Stimulated activated CD4-positive, alpha-beta T cell treated with anti-CD3 and anti-CD28 coated beads, Interleukin-15, amount 100 ng/mL, for 1 hour (primary cell): ENCODE measurements at regions not wholly inside any gene's neighbourhood (a gene's known extent, or its start where the extent isn't known, plus 50 kb on each side); places are given as distances from the start of the nearest gene placed in this dataset.
"Not testable (repeated sequence)": the region's sequence is repeated elsewhere in the genome, so short reads cannot be mapped to it uniquely, and the experiment has no call there.

Experiments
- DNase-seq, 2 donors: peaks; one replicate each; pipeline ENCODE4 v3.0.0-alpha.2; 2020; ENCODE audit warnings: low read depth in 1 of 2, low spot score in 1 of 2

DNA sequence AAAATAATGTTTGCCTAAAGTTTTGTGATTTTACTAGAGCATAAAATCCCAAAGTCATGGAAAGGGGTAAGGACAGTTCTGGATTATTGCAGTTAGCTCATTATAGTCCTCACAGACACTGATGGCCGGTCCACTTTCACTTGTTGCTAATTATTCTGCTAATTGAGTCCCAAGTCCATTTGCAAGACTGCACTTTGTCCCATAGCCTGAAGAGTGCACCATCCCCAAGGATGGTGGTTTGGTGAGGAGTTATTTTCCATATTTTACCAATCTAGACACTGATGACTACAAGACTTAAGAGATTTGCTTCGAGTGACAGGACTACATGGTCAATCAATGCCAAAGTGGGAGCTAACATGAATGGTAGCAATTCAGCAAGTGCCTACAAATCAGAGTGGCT is 181.8 kb upstream of the CACNA2D1 start:
- no peak for DNase-seq

DNA sequence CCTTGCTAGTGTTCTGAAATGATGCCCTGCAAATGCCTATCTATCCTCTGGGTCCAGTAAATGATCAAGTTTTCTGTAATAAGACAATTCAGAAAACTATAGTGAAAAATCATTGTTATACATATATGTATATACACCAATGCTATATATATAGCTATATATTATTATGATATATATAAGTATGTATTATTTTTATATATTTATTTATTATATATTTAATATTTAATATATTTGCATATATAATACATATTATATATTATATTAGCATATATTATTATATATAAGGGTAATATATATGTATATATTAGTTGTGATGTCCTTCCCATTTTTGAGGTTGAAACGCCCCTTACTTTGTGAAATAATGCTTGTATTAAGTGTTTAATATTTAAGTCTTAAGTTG is 181.4 kb upstream of the CACNA2D1 start:
- no peak for DNase-seq

DNA sequence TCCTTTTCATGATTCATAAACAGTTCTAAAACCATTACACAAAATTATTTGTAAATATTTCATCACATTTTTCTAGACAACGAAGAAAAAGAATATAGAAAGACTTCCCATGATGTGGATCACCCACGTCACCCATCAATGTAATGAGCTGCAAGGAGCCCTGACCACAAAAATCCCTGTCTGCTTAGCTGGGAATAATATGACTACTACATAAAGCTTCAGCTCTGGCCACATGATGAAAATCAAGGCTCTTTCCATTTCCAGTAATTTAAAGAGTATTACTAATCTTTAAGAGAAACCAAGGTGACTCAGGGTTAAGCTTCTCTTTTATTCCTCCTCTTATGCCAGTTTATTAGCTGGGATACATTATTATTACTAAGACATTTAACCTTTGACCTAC is 180.8 kb upstream of the CACNA2D1 start:
- DNase-seq, result no peak

DNA sequence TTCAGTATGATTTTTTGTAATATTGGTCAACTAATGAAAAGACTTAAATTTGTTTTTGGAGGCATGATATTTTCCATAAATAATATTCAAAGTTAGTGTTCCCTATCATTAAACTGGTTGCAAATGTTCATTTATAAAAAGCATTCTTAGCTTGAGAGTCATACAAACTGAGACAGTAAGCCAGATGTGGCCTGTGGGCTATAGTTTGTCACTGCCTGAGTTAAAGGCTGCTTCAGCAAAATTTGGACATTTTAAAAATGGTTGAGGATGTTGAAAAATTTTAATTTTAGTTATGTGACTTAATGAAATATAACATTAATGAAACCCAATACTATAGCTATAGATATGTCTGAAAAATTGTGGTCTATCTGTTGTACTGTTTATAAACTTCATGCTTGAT is 180.2 kb upstream of the CACNA2D1 start:
- DNase-seq, result no peak

DNA sequence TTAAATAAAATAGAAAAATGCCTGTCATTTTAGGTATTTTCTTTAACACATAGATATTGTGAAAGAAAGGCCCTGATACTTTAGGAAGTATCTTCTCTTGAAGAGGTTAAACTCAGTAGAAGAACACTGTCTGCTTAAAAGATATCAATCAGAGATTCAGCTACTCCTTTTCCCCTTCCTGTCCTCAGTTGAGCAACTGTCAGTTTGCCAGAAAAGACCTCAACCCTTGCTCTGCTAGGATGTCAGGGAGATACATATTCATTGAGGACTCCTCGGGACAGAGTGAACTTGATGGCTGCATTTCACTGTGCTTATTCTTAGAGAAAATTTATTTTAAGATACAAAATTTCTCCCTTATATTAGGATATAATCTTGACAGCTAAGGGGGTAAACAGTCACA is 173.6 kb upstream of the CACNA2D1 start:
- DNase-seq, result no peak

DNA sequence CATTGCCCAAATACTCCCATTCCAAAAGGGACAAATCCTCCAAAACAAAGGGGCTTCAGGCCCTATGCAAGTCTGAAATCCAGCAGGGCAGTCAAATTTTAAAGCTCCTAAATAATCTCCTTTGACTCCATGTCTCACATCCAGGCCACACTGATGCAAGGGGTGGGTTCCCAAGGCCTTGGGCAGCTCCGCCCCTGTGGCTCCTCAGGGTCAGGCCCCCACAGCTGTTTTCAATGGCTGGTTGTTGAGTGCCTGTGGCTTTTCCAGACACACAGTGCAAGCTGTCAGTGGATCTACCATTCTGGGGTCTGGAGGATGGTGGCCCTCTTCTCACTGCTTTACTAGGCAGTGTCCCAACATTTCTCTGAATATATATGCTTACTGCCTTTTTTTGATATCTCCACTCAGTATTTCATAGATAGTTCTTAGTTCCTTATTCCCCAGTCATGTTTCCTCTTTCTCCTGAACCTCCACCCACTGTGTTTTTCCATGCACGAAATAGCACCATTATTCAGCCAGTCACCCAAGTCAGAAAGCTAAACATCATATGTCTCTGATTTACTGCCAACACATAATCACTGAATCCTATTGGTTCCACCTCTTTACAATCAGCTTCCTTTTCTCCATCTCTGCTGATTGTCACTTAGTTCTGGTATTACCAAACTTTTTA is 172.6 kb upstream of the CACNA2D1 start:
- DNase-seq, result no peak

DNA sequence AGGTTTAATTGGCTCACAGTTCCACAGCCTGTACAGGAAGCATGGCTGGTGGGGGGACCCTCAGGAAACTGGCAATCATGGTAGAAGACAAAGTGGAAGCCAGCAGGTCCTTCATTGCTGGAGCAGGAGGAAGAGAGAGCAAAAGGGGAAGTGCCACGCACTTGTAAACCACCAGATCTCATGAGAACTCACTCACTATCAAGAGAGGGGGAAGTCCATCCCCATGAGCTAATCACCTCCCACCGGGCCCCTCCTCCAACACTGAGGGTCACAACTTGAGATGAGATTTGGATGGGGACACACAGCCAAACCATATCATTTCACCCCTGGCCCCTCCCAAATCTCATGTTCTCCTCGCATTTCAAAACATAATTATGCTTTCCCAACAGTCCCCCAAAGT is 171.9 kb upstream of the CACNA2D1 start:
- DNase-seq, result no peak

DNA sequence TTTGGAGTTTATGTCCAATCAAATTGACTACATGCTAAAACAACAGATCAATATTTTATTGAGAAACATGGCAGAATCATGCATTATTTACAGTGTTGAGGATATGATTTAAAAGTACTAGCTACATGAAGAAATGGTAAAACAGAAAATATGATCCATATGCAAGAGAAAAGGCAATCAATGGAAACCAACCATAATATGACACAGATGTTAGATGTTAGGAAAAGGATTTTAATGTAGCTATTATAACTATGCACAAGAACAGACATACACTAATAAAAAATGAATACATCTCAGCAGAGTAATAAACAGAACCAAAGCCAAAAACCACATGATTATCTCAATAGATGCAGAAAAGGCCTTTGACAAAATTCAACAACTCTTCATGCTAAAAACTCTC is 166.2 kb upstream of the CACNA2D1 start:
- no peak for DNase-seq

DNA sequence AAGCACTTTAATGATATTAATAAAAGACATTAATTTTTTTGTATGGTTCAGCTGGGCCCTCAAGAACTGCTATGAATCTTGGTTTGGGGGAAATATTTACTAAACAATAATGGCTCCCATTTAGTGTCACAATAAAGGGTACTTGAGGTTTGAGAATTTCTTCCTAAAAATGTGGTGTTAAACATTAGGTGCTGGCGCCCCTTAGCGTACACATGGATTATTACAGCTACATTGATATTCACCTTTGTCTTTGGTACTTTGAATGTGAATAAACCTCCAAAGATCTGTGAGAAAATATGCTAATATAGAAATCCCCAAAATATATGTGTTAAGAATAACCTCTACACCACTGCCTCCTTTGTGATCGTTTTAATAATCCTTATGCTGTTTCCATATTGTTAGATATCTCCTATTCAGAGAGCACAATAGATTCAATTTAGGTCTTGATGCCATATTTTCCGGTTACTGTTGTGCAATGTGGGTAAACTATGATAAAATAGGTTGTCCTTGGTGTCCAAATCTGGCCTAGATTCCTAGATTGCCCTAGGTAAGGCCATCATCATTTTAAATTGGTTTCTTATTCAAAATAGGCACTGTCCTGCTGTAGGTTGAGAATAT is 161.8 kb upstream of the CACNA2D1 start:
- DNase-seq, result no peak

DNA sequence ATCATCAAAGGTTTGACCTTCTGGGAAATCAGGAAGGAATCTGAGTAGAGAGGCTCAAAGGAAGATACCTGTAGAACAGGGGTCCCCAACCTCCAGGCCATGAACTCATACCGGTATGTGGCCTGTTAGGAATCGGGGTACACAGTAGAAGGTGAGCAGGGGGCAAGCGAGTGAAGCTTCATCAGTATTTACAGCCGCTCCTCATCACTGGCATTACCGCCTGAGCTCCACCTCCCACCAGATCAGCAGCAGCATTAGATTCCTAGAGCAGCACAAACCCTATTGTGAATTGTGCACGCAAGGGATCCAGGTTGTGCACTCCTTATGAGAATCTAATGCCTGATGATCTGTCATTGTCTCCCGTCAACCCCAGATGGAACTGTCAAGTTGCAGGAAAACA is 158.5 kb upstream of the CACNA2D1 start:
- DNase-seq, result no peak

DNA sequence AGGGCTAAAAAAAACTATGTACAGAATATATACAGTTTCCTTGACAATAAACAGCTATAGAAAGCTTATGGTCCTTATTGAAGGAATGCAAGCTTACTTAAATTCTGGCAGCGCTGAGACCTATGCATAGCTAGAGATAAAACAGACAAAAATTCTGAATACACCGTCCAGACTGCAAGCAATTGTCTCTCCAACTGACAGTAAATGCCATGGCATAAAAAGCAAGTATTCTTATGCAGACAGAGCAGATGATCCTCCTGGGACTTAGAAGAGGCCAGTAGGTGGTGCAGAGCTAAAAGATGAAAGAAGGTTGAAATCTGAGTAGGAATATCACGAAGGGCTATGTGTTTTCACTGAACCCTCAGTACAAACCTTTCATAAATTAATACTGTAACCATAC is 157.0 kb upstream of the CACNA2D1 start:
- DNase-seq, result no peak

DNA sequence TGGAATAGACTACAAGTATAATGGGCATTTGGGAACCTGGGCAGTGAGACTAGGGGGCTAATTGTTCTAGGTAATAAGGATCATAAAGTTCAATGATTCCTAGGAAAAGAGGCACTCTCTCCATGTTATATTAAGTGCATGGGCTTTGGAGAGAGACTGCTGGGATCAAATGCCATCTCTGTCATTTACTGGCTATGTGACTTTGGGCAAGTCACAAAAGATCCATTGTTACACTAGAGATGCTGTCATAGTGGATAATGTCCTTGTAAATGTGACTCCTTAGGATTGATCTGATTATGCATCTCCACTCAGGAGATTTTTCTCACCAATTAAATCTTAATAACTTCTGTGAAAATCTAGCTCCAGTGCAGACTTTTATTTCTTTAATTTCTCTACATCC is 156.3 kb upstream of the CACNA2D1 start:
- no peak for DNase-seq

DNA sequence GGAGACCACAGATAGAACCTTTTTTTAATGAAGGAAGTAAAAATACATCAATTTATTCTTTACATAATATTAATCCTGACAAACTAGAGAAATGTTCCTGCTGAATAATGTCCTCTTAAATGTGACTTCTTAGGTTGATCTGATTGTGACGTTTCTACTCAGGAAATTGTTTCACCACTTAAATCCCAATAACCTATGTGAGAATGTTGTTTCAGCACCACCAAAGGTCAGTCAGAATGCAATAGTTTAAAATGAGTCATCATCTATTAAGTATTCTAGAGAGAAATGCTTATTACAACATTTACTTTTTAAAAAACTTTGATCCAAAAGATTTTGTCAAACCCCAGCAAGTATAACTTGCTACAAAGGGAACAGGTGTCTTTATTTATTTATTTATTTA is 155.4 kb upstream of the CACNA2D1 start:
- no peak for DNase-seq

DNA sequence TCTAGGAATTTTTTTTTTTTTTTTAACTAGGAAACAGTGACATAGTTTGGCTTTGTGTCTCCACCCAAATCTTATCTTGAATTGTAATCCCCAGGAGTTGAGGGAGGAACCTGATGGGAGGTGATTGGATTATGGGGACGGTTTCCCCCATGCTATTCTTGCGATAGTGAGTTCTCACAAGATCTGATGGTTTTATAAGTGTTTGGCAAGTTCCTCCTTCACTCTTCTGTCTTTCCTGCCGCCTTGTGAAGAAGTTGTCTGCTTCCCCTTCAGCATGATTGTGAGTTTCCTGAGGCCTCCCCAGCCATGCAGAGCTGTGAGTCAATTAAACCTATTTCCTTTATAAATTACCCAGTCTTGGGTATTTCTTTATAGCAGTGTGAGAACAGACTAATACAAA is 152.2 kb upstream of the CACNA2D1 start:
- DNase-seq, result not testable (repeated sequence)

DNA sequence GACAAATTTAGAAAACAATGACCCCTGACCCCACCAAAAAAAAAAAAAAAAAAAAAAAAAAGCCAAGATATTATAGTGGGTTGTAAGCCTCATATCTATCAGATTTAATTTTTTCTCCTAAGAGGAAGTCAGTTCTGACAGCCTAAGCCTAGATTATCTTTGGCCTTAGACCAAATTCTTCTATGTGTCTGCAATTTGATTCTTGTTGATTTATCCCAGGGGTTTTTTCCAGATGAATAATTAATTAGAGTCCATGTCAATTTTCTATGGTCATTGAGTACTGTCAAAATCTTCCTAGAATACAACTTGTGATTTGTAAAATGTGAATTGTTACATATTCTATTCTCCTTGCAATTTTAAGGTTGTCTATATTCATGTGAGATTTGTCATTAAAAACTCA is 151.6 kb upstream of the CACNA2D1 start:
- DNase-seq, result no peak

DNA sequence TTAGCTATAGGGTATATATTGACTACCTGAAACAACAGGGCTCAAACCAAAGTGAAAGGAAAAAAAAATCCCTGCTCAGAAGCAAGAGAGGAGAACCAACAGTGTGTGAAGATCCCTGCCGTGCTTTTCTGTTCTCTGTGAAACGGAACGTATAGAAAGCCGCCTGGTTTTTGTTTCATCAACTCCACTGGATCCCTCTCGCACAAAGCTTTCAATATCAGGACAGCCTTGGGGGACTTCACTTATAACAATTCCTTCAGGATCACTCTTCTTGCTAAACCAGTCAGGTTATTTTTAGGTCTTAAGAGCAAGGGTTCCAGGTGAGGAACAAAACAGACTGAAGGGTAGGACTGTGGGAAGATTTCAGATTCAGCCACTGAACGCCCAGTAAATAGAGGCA is 151.1 kb upstream of the CACNA2D1 start:
- DNase-seq, result no peak

DNA sequence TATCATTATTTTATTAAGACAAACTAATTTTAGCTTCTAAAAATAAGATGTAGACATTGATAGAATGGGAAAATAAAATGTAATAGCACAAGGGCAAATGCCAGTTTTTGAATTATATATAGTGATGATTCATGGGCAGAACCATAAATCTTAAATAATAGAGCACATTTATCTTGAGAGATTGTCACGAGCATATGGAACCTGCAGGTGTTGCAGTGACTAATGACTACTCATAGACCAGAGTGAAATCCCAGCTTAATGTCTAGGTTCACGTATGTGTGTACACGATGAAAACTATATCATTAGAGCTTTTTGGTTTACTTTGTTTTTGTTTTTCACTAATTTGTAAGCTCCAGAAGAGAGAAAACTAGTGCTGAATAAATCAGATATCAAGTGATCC is 150.2 kb upstream of the CACNA2D1 start:
- no peak for DNase-seq

DNA sequence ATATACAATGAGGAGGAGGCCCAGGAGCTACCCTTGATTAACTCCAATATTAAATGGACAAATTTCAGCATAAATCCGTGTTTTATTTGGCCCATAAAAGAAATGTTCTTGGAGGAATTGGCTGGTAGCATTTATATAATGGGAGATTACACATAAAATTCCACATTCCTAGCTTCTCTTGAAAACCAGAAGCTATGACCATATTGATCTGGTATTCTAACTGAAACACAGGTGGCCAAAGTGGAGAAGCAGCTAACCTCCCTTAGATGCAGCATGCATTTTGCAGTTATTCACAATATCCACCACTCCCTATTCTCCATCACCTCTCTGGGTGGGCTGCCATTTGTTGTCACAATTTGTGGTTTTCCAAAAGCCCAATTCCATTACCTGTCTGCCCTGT is 148.8 kb upstream of the CACNA2D1 start:
- no peak for DNase-seq

DNA sequence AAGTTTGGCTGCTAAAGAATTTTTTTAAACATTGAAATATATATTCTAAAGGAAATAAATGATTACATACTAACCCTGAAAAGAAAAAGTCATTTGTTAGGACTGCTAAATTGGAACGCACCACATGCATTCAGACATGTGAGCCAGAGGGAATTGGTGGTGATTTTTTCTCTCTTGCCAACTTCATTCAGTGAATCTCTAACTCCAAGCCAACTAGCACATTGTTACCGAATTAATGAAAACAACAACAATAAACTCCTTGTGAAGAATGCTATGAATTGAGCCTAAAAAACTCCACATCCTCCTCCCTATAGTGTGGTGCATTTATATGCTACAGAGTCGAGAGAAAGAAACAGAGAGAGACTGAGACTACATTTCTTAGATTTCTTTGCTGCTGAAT is 135.5 kb upstream of the CACNA2D1 start:
- no peak for DNase-seq

DNA sequence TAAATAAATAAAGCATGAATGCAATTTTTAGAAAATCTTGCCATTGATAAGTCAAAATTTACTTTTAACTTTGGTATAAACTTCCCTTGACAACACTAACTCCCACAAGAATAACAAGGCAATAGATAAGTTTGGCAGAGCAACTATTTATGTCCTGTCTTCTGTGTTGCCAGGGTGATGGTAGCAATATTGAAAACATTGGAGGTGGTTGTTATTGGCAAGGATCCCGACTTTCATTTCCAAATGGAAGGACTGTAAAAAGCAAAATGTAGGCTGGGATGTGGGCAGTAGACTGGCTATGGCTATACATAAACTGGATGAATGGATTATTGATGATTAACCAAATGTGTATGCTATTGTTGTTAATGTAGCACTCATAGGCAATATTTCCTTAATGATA is 134.9 kb upstream of the CACNA2D1 start:
- no peak for DNase-seq

DNA sequence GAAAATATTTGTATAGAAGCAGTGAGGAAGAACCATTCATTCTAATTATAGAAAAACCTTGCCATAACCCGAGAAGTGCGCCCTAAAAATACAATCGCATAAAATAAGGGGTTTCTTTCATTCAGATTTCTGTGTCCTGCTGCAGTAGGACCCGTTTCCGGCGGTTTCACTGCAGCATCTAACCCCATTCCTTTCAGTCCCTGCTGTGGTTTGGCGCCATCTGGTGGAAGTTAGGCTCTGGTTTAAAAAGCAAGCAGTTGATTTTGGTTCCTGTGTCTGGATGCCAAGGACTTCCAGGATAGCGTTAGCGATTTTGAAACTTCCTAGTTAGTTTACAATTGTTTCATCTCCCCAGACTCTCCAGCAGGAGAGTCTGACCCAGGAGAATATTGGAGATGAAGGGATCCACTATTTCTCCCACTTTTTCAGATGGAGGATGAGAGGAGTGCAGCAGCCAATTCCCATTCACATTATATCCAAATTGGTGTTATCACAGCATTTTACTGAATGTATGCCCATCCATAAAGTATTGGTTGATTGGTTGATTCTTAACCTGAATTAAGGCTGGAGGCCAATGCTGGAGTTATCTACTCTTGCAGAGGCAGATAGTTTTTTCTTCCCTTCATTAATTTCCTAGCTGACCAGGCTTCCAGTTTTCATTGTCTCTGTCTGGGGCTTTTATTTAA is 128.8 kb upstream of the CACNA2D1 start:
- DNase-seq, result peak in 1 of 2 donors; percentile 19

DNA sequence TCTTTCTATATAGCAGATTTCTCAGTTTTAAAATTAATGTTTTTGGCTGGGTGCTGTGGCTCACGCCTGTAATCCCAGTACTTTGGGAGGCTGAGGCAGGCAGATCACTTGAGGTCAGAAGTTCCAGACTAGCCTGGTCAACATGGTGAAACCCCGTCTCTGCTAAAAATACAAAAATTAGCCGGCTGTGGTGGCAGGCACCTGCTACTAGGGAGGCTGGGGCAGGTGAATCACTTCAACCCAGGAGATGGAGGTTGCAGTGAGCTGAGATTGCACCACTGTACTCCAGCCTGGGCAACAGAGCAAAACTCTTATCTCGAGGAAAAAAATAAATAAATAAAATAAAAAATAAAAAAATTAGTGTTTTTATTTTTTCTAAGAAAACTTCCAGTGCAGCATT is 127.5 kb upstream of the CACNA2D1 start:
- not testable (repeated sequence) for DNase-seq

DNA sequence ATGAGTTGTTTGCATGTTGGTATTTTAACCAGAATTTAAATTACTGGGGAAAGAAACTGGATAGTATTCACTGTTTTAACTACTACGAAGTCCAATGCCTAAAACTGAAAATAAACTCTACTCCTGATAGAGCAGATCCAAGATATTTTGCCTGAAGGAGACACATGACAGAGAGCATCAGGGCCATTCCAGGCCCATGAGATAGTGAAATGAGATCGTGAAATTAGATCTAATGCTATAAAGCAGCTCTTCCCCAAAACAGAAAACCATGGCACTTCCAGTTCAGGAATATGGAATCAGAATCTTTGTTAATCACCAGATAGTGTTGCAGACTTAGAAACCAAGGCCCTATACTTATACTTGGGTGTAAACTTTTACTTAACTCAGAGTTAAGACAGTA is 124.3 kb upstream of the CACNA2D1 start:
- DNase-seq, result no peak
